DND-41 (cell line): ENCODE measurements at regions not wholly inside any gene's neighbourhood (a gene's known extent, or its start where the extent isn't known, plus 50 kb on each side); places are given as distances from the start of the nearest gene placed in this dataset.
A peak's percentile ranks its signal among the peaks of the same experiment; 100 is the strongest.
"Not testable (repeated sequence)": the region's sequence is repeated elsewhere in the genome, so short reads cannot be mapped to it uniquely, and the experiment has no call there.

Experiments
- ATAC-seq: fragments of 200-7000 bp; cut with Tn5 transposase; 3 replicates; pipeline ENCODE4 v1.9.1; 2021; ENCODE audit warnings: low read depth; ENCODE audit not compliant: insufficient read depth
- DNase-seq: peaks from one replicate; pipeline ENCODE4 v3.0.0-alpha.2; 2020
- H2AFZ ChIP-seq: 2 replicates; pipeline ENCODE4 v1.6.0; 2012; ENCODE audit warnings: low read depth, low read length
- H3K27ac ChIP-seq: 2 replicates; pipeline ENCODE4 v1.5.1; 2012; ENCODE audit warnings: low read length, inconsistent platforms
- H3K27me3 ChIP-seq: fragments of 200-600 bp; sonication (generic); 2 replicates; pipeline ENCODE4 v1.6.0; 2012; ENCODE audit warnings: low read length, mild to moderate bottlenecking, inconsistent platforms; ENCODE audit not compliant: insufficient read depth, poor library complexity
- H3K36me3 ChIP-seq: 2 replicates; pipeline ENCODE4 v1.5.1; 2012; ENCODE audit warnings: low read length, inconsistent platforms; ENCODE audit not compliant: insufficient read depth
- H3K4me1 ChIP-seq: 2 replicates; pipeline ENCODE4 v1.5.1; 2012; ENCODE audit warnings: mild to moderate bottlenecking, low read length; ENCODE audit not compliant: insufficient read depth
- H3K4me2 ChIP-seq: 2 replicates; pipeline ENCODE4 v1.6.0; 2012; ENCODE audit warnings: mild to moderate bottlenecking, moderate library complexity, low read length, inconsistent platforms; ENCODE audit not compliant: insufficient read depth
- H3K4me3 ChIP-seq, 2 experiments: fragments of 200-600 bp in 1 of 2; shearing (Covaris generic) in 1 of 2; 2 replicates each; pipeline ENCODE4 v1.5.1; 2012 to 2016; ENCODE audit warnings: inconsistent platforms in 2 of 2, low read length in 2 of 2, mild to moderate bottlenecking in 2 of 2, low read depth in 1 of 2, moderate library complexity in 1 of 2
- H3K79me2 ChIP-seq: 2 replicates; pipeline ENCODE4 v1.6.0; 2012; ENCODE audit warnings: low read length, inconsistent platforms; ENCODE audit not compliant: insufficient read depth
- H3K9ac ChIP-seq: 2 replicates; pipeline ENCODE4 v1.6.0; 2012; ENCODE audit warnings: low read depth, mild to moderate bottlenecking, inconsistent platforms, low read length, moderate library complexity
- H3K9me3 ChIP-seq: 2 replicates; pipeline ENCODE4 v1.5.1; 2012; ENCODE audit warnings: low read length, moderate library complexity, mild to moderate bottlenecking, inconsistent platforms; ENCODE audit not compliant: insufficient read depth, severe bottlenecking
- H4K20me1 ChIP-seq: 2 replicates; pipeline ENCODE4 v1.6.0; 2012; ENCODE audit warnings: low read length; ENCODE audit not compliant: insufficient read depth
- CTCF ChIP-seq: IDR thresholded peaks from 2 replicates; pipeline ENCODE4 v1.5.1; 2012; ENCODE audit warnings: borderline replicate concordance, low read length, moderate library complexity, mild to moderate bottlenecking; ENCODE audit not compliant: poor library complexity, severe bottlenecking; ENCODE audit errors: extremely low read depth
- EZH2 ChIP-seq: IDR thresholded peaks from 3 replicates; pipeline ENCODE4 v1.6.1; 2012; ENCODE audit warnings: borderline replicate concordance, low read depth, mild to moderate bottlenecking, moderate library complexity, low read length, inconsistent platforms; ENCODE audit not compliant: severe bottlenecking

- H4K20me1 ChIP-seq = no peaks in the 10 kb centered on the region
- peaks cover 30% of the 10 kb centered on the region for H3K4me1 ChIP-seq
- H3K79me2 ChIP-seq = no peaks in the 10 kb centered on the region
- H3K36me3 ChIP-seq = no peaks in the 10 kb centered on the region
- no peak for TF ChIP-seq CTCF
- TF ChIP-seq EZH2 = no peak
- H3K4me2 ChIP-seq = peak overlapping the region; percentile 22; the same call in 1 of the 2 replicates
- H3K27ac ChIP-seq = peak overlapping the region; percentile 75
- H3K9ac ChIP-seq = no peak overlapping the region
- peak overlapping the region; percentile 64 for H2AFZ ChIP-seq
- ATAC-seq = peak; percentile 47
- no peaks in the 10 kb centered on the region for H3K9me3 ChIP-seq
- no peak overlapping the region for H3K4me3 ChIP-seq
- DNase-seq = no peak
- H3K27me3 ChIP-seq = no peaks in the 10 kb centered on the region
These were observed 93.2 kb upstream of the MAPK10 start for GRCh38 chr4:86452924-86453531.

GRCh38 chr4:86453611-86454072, 93.8 kb upstream of the MAPK10 start:
- not testable (repeated sequence) for H3K9me3 ChIP-seq, H3K79me2 ChIP-seq, H2AFZ ChIP-seq, H4K20me1 ChIP-seq, H3K27me3 ChIP-seq, H3K36me3 ChIP-seq, H3K9ac ChIP-seq, H3K4me2 ChIP-seq, H3K4me3 ChIP-seq
- peaks cover 29% of the 10 kb centered on the region for H3K4me1 ChIP-seq
- peak overlapping the region; percentile 54 for H3K27ac ChIP-seq
- ATAC-seq (peak; percentile 91), DNase-seq (peak; percentile 72)
- peak; percentile 20 for TF ChIP-seq CTCF

- no peaks in the 10 kb centered on the region for H3K27me3 ChIP-seq
- no peak overlapping the region for H3K27ac ChIP-seq
- no peak for ATAC-seq
- no peak for DNase-seq
- no peak overlapping the region for H2AFZ ChIP-seq
- H3K4me3 ChIP-seq = no peak overlapping the region
- peaks cover 6% of the 10 kb centered on the region for H3K9me3 ChIP-seq
- no peaks in the 10 kb centered on the region for H3K4me1 ChIP-seq
- H3K9ac ChIP-seq = no peak overlapping the region
- no peak overlapping the region for H3K4me2 ChIP-seq
- no peaks in the 10 kb centered on the region for H4K20me1 ChIP-seq
- TF ChIP-seq EZH2 = no peak
- TF ChIP-seq CTCF = no peak
- no peaks in the 10 kb centered on the region for H3K36me3 ChIP-seq
- no peaks in the 10 kb centered on the region for H3K79me2 ChIP-seq
These were observed 102.0 kb upstream of the MAPK10 start for GRCh38 chr4:86461849-86462248.
